ENCODE measurements at regions not wholly inside any gene's neighbourhood (a gene's known extent, or its start where the extent isn't known, plus 50 kb on each side); places are given as distances from the start of the nearest gene placed in this dataset.
"Not testable (repeated sequence)": the region's sequence is repeated elsewhere in the genome, so short reads cannot be mapped to it uniquely, and the experiment has no call there.

GRCh38 chr11:87573708-87574107 lies 536.0 kb downstream of the TMEM135 start:
- H3K27me3 ChIP-seq = no peaks in the 10 kb centered on the region
- no peaks in the 10 kb centered on the region for H3K4me1 ChIP-seq
- H3K36me3 ChIP-seq = no peaks in the 10 kb centered on the region
- no peak overlapping the region for H3K4me3 ChIP-seq
- DNase-seq = no peak
- H3K27ac ChIP-seq = no peak overlapping the region
- TF ChIP-seq CTCF (IDR thresholded peaks at IDR 0.05) = no peak
- no peak for TF ChIP-seq POLR2A (IDR thresholded peaks at IDR 0.05)
- no peaks in the 10 kb centered on the region for H3K9me3 ChIP-seq

- H3K4me1 ChIP-seq = no peaks in the 10 kb centered on the region
- no peak overlapping the region for H3K4me3 ChIP-seq
- H3K9me3 ChIP-seq = no peaks in the 10 kb centered on the region
- H3K27me3 ChIP-seq = no peaks in the 10 kb centered on the region
- H3K27ac ChIP-seq = no peak overlapping the region
- no peaks in the 10 kb centered on the region for H3K36me3 ChIP-seq
- TF ChIP-seq CTCF (IDR thresholded peaks at IDR 0.05) (no peak), POLR2A (IDR thresholded peaks at IDR 0.05) (no peak)
- no peak for DNase-seq
Measured at GRCh38 chr11:87572881-87573280, 535.1 kb downstream of the TMEM135 start.

GRCh38 chr11:87560352-87560751 lies 522.6 kb downstream of the TMEM135 start:
- no peak for TF ChIP-seq CTCF (IDR thresholded peaks at IDR 0.05)
- no peak for TF ChIP-seq POLR2A (IDR thresholded peaks at IDR 0.05)
- no peaks in the 10 kb centered on the region for H3K9me3 ChIP-seq
- no peaks in the 10 kb centered on the region for H3K36me3 ChIP-seq
- no peak overlapping the region for H3K4me3 ChIP-seq
- DNase-seq = no peak
- no peak overlapping the region for H3K27ac ChIP-seq
- no peaks in the 10 kb centered on the region for H3K27me3 ChIP-seq
- H3K4me1 ChIP-seq = no peaks in the 10 kb centered on the region

GRCh38 chr11:87559852-87560251 lies 522.1 kb downstream of the TMEM135 start:
- not testable (repeated sequence) for H3K9me3 ChIP-seq, H3K27ac ChIP-seq, H3K4me1 ChIP-seq, DNase-seq, H3K27me3 ChIP-seq, H3K4me3 ChIP-seq, H3K36me3 ChIP-seq

- H3K4me3 ChIP-seq = no peak overlapping the region
- H3K9me3 ChIP-seq = no peaks in the 10 kb centered on the region
- no peaks in the 10 kb centered on the region for H3K4me1 ChIP-seq
- no peak for DNase-seq
- H3K36me3 ChIP-seq = no peaks in the 10 kb centered on the region
- TF ChIP-seq CTCF (IDR thresholded peaks at IDR 0.05) (no peak), POLR2A (IDR thresholded peaks at IDR 0.05) (no peak)
- H3K27me3 ChIP-seq = no peaks in the 10 kb centered on the region
- no peak overlapping the region for H3K27ac ChIP-seq
Measured at GRCh38 chr11:87555101-87555500, 517.4 kb downstream of the TMEM135 start.

- Histone ChIP-seq H3K36me3 (no peaks in the 10 kb centered on the region), H3K4me1 (no peaks in the 10 kb centered on the region), H3K9me3 (no peaks in the 10 kb centered on the region), H3K27ac (no peak overlapping the region), H3K4me3 (no peak overlapping the region), H3K27me3 (no peaks in the 10 kb centered on the region)
- no peak for DNase-seq
- TF ChIP-seq CTCF (IDR thresholded peaks at IDR 0.05) (no peak), POLR2A (IDR thresholded peaks at IDR 0.05) (no peak)
Measured at GRCh38 chr11:87548797-87549196, 511.1 kb downstream of the TMEM135 start.

Data from Peyer's patch (tissue), 4 donors.